Vagina (tissue), 2 donors: ENCODE measurements at regions not wholly inside any gene's neighbourhood (a gene's known extent, or its start where the extent isn't known, plus 50 kb on each side); places are given as distances from the start of the nearest gene placed in this dataset.

Experiments
- DNase-seq, 2 donors: peaks; one replicate each; pipeline ENCODE4 v3.0.0-alpha.2; 2017; ENCODE audit errors: extremely low spot score in 2 of 2
- H3K27ac ChIP-seq: fragments of 200-600 bp; sonication (generic); one replicate; pipeline ENCODE4 v1.5.1; 2019
- H3K27me3 ChIP-seq: fragments of 200-600 bp; sonication (generic); one replicate; pipeline ENCODE4 v1.5.1; 2019
- H3K36me3 ChIP-seq, 2 donors: fragments of 200-600 bp; sonication (generic); one replicate each; pipeline ENCODE4 v1.5.1; 2017 to 2019
- H3K4me1 ChIP-seq: fragments of 200-600 bp; sonication (generic); one replicate; pipeline ENCODE4 v1.5.1; 2019
- H3K4me3 ChIP-seq, 2 donors: fragments of 200-600 bp; sonication (generic); 1 replicate in 1 of 2; 2 replicates in 1 of 2; pipeline ENCODE4 v1.5.1; 2016 to 2019
- H3K9me3 ChIP-seq: fragments of 200-600 bp; sonication (generic); one replicate; pipeline ENCODE4 v1.5.1; 2019
- POLR2A ChIP-seq, 2 donors: fragments of 450-650 bp; IDR thresholded peaks; one replicate each; pipeline ENCODE4 v1.6.1; 2017; ENCODE audit warnings: antibody characterized with exemption in 2 of 2, mild to moderate bottlenecking in 2 of 2, moderate library complexity in 2 of 2
- POLR2AphosphoS5 ChIP-seq, 2 donors: sonication (generic); formaldehyde crosslinking; IDR thresholded peaks; one replicate each; pipeline ENCODE4 v1.9.0; 2017; ENCODE audit warnings: antibody characterized with exemption in 2 of 2, mild to moderate bottlenecking in 2 of 2, low read depth in 1 of 2; ENCODE audit not compliant: insufficient read depth in 1 of 2
- intact Hi-C: fragments of 100-400 bp; cut with DNase I; formaldehyde crosslinking; loops from one replicate; pipeline ENCODE4 v1.15.1; 2023
- TF ChIP-seq, protein P1 (sequence below), 3 experiments: fragments of 450-650 bp in 2 of 3; fragments of 200-600 bp in 1 of 3; sonication (generic) in 1 of 3; IDR thresholded peaks; one replicate each; pipeline ENCODE4 v1.5.1; 2017 to 2019; ENCODE audit warnings: antibody characterized with exemption in 3 of 3, mild to moderate bottlenecking in 2 of 3, moderate library complexity in 2 of 3

GRCh38 chr12:88266806-88267360 is 124.8 kb downstream of the TMTC3 start:
- no peaks in the 10 kb centered on the region for H3K4me1 ChIP-seq
- intact Hi-C loops: no loop called here
- no peak for TF ChIP-seq POLR2A (IDR thresholded peaks at IDR 0.05)
- TF ChIP-seq, protein P1, sequence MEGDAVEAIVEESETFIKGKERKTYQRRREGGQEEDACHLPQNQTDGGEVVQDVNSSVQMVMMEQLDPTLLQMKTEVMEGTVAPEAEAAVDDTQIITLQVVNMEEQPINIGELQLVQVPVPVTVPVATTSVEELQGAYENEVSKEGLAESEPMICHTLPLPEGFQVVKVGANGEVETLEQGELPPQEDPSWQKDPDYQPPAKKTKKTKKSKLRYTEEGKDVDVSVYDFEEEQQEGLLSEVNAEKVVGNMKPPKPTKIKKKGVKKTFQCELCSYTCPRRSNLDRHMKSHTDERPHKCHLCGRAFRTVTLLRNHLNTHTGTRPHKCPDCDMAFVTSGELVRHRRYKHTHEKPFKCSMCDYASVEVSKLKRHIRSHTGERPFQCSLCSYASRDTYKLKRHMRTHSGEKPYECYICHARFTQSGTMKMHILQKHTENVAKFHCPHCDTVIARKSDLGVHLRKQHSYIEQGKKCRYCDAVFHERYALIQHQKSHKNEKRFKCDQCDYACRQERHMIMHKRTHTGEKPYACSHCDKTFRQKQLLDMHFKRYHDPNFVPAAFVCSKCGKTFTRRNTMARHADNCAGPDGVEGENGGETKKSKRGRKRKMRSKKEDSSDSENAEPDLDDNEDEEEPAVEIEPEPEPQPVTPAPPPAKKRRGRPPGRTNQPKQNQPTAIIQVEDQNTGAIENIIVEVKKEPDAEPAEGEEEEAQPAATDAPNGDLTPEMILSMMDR (IDR thresholded peaks at IDR 0.05): no peak
- TF ChIP-seq POLR2AphosphoS5 (IDR thresholded peaks at IDR 0.05; ENCODE audit: insufficient read depth in 1 of 2, low read depth in 1 of 2): no peak
- no peak for DNase-seq
- H3K4me3 ChIP-seq: no peak overlapping the region
- no peaks in the 10 kb centered on the region for H3K27me3 ChIP-seq
- H3K9me3 ChIP-seq: no peaks in the 10 kb centered on the region
- no peaks in the 10 kb centered on the region for H3K36me3 ChIP-seq
- no peak overlapping the region for H3K27ac ChIP-seq

GRCh38 chr12:88267630-88268029 is 125.5 kb downstream of the TMTC3 start:
- no peaks in the 10 kb centered on the region for H3K36me3 ChIP-seq
- no peak overlapping the region for H3K4me3 ChIP-seq
- intact Hi-C loops: no loop called here
- H3K4me1 ChIP-seq: no peaks in the 10 kb centered on the region
- DNase-seq: no peak
- H3K9me3 ChIP-seq: no peaks in the 10 kb centered on the region
- no peaks in the 10 kb centered on the region for H3K27me3 ChIP-seq
- H3K27ac ChIP-seq: no peak overlapping the region
- TF ChIP-seq POLR2AphosphoS5 (IDR thresholded peaks at IDR 0.05; ENCODE audit: insufficient read depth in 1 of 2, low read depth in 1 of 2): no peak

GRCh38 chr12:88272456-88272855 is 130.3 kb downstream of the TMTC3 start:
- no peak overlapping the region for H3K27ac ChIP-seq
- H3K4me1 ChIP-seq: no peaks in the 10 kb centered on the region
- TF ChIP-seq POLR2AphosphoS5 (IDR thresholded peaks at IDR 0.05; ENCODE audit: insufficient read depth in 1 of 2, low read depth in 1 of 2): no peak
- no peak for TF ChIP-seq POLR2A (IDR thresholded peaks at IDR 0.05)
- TF ChIP-seq, protein P1 (IDR thresholded peaks at IDR 0.05): no peak
- H3K36me3 ChIP-seq: no peaks in the 10 kb centered on the region
- no peaks in the 10 kb centered on the region for H3K9me3 ChIP-seq
- H3K27me3 ChIP-seq: no peaks in the 10 kb centered on the region
- DNase-seq: no peak
- no peak overlapping the region for H3K4me3 ChIP-seq
- intact Hi-C loops: no loop called here

GRCh38 chr12:88273450-88273849 is 131.3 kb downstream of the TMTC3 start:
- no peak for DNase-seq
- intact Hi-C loops: no loop called here
- TF ChIP-seq POLR2A (IDR thresholded peaks at IDR 0.05): no peak
- TF ChIP-seq POLR2AphosphoS5 (IDR thresholded peaks at IDR 0.05; ENCODE audit: insufficient read depth in 1 of 2, low read depth in 1 of 2): no peak
- H3K4me3 ChIP-seq: no peak overlapping the region
- no peak overlapping the region for H3K27ac ChIP-seq
- no peaks in the 10 kb centered on the region for H3K27me3 ChIP-seq
- H3K4me1 ChIP-seq: no peaks in the 10 kb centered on the region
- no peaks in the 10 kb centered on the region for H3K36me3 ChIP-seq
- no peaks in the 10 kb centered on the region for H3K9me3 ChIP-seq

DNA sequence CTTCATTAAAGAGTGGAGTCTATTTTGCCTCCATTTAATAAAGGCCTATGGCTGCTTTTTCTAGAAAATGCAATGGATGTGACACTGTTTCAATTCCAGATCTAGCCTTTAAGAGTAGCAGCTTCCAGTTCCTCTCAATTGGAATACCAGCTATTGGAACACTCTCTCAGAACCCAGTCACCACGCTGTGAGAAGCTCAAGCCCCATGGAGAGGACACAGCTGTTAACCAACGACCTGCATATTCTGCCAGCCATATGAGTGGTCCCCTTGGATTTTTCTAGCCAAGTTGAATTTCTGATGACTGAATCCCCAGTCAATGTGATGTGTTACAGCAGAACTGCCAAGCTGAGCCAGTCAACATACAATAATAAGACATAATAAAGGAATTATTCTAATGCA is 131.8 kb downstream of the TMTC3 start:
- Histone ChIP-seq H3K27me3 (no peaks in the 10 kb centered on the region), H3K4me1 (no peaks in the 10 kb centered on the region), H3K9me3 (no peaks in the 10 kb centered on the region), H3K4me3 (no peak overlapping the region), H3K36me3 (no peaks in the 10 kb centered on the region), H3K27ac (no peak overlapping the region)
- no peak for TF ChIP-seq POLR2A (IDR thresholded peaks at IDR 0.05)
- no peak for TF ChIP-seq POLR2AphosphoS5 (IDR thresholded peaks at IDR 0.05; ENCODE audit: insufficient read depth in 1 of 2, low read depth in 1 of 2)
- TF ChIP-seq, protein P1 (IDR thresholded peaks at IDR 0.05): no peak
- intact Hi-C loops: no loop called here
- no peak for DNase-seq

DNA sequence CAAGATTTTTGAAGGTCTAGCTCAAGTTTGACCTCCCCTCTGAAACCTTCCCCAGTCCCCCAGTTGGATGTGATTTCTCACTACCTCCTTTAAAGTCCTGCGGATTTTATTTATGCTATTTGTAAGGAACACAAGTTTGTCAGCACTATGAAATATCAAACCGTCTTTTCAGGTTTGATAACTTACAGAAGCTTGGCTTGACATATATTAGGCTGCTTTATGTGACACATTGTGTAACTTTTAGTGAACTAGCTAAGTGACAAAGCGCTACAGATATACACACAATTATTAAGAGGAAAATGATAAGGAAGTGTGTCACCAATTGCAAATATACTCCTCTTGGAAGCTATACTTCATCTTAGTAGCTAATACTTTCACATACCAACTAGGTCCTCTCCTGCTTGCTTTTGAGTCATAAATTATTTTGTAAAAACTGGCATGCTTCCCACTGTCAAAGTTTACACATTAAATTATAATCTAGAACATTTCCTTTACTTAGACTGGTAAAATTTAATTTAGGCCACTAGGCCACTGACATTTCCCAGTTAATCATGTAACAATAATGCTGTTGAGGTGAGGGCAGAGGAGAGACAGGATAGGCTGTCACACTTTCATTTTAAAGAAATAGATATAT is 149.5 kb downstream of the TMTC3 start:
- Histone ChIP-seq H3K27me3 (no peaks in the 10 kb centered on the region), H3K4me3 (no peak overlapping the region), H3K27ac (no peak overlapping the region), H3K9me3 (no peaks in the 10 kb centered on the region), H3K36me3 (no peaks in the 10 kb centered on the region), H3K4me1 (no peaks in the 10 kb centered on the region)
- TF ChIP-seq POLR2A (IDR thresholded peaks at IDR 0.05): no peak
- TF ChIP-seq, protein P1 (IDR thresholded peaks at IDR 0.05): no peak
- TF ChIP-seq POLR2AphosphoS5 (IDR thresholded peaks at IDR 0.05; ENCODE audit: insufficient read depth in 1 of 2, low read depth in 1 of 2): no peak
- DNase-seq: no peak
- intact Hi-C loops: no loop called here
